ENCODE measurements at regions not wholly inside any gene's neighbourhood (a gene's known extent, or its start where the extent isn't known, plus 50 kb on each side); places are given as distances from the start of the nearest gene placed in this dataset.

DNA sequence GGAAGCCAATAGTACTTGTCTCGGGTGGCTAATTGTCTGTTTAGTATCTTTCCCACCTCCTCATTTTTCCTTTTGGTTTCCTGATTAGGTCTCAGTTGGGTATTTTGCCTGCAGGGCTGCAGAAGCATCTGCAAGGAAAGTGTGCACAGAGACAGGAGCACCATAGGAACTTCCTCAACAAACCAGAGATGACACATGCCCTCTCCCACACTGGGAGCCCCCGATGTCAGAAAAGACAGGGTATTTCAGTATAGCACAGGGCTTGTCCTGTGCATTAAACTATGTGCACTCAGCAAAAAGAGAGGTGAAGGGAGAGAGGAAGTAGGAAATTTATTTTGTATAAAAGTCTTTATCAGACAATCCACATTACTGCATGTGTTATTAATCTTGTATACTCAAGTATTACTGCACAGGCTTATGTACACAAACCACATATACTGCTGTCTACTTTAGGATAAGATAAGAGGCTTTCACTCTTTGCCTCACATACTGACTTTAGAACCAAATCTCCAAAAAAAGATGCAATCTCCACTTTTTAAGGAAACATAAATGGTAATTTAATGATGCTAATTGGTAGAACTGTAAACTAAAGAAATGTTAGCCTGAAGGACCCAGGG is 501.0 kb downstream of the FOXO1 start:
- TF ChIP-seq, protein P1, sequence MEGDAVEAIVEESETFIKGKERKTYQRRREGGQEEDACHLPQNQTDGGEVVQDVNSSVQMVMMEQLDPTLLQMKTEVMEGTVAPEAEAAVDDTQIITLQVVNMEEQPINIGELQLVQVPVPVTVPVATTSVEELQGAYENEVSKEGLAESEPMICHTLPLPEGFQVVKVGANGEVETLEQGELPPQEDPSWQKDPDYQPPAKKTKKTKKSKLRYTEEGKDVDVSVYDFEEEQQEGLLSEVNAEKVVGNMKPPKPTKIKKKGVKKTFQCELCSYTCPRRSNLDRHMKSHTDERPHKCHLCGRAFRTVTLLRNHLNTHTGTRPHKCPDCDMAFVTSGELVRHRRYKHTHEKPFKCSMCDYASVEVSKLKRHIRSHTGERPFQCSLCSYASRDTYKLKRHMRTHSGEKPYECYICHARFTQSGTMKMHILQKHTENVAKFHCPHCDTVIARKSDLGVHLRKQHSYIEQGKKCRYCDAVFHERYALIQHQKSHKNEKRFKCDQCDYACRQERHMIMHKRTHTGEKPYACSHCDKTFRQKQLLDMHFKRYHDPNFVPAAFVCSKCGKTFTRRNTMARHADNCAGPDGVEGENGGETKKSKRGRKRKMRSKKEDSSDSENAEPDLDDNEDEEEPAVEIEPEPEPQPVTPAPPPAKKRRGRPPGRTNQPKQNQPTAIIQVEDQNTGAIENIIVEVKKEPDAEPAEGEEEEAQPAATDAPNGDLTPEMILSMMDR (optimal IDR thresholded peaks at IDR 0.05 in 1 of 3, IDR thresholded peaks at IDR 0.05 in 1 of 3, conservative IDR thresholded peaks at IDR 0.05 in 1 of 3; ENCODE audit: extremely low read depth in 1 of 3, insufficient read depth in 2 of 3, low read length in 3 of 3) = no peak
- TF ChIP-seq EZH2 (IDR thresholded peaks at IDR 0.05; ENCODE audit: low read length) = no peak

Data from keratinocyte (primary cell).